ENCODE measurements at regions not wholly inside any gene's neighbourhood (a gene's known extent, or its start where the extent isn't known, plus 50 kb on each side); places are given as distances from the start of the nearest gene placed in this dataset.

GRCh38 chrX:148361641-148362040, 138.8 kb upstream of the AFF2 start:
- TF ChIP-seq POLR2AphosphoS5 (IDR thresholded peaks at IDR 0.05) (no peak), POLR2A (IDR thresholded peaks at IDR 0.05) (no peak)

Measured in sigmoid colon (tissue), 4 donors.